Neural cell (in vitro differentiated cells): ENCODE measurements at regions not wholly inside any gene's neighbourhood (a gene's known extent, or its start where the extent isn't known, plus 50 kb on each side); places are given as distances from the start of the nearest gene placed in this dataset.

Experiments
- H2AFZ ChIP-seq: fragments of 200-600, 300-800 bp; sonication (generic), shearing (Covaris generic); 2 replicates; pipeline ENCODE4 v1.6.0; 2014; ENCODE audit warnings: low read depth, mild to moderate bottlenecking, antibody characterized with exemption, low read length, moderate library complexity
- H3F3A ChIP-seq: fragments of 200-600 bp; shearing (Covaris generic); 2 replicates; pipeline ENCODE4 v1.6.1; 2016; ENCODE audit warnings: mild to moderate bottlenecking, moderate library complexity, mixed read lengths, antibody characterized with exemption, low read length; ENCODE audit not compliant: insufficient read depth, poor library complexity, severe bottlenecking
- H3K27ac ChIP-seq: fragments of 200-600, 300-800 bp; sonication (generic), shearing (Covaris generic); 2 replicates; pipeline ENCODE4 v1.5.1; 2014; ENCODE audit warnings: mild to moderate bottlenecking, low read length, moderate library complexity
- H3K27me3 ChIP-seq: fragments of 300-800, 200-600 bp; sonication (generic), shearing (Covaris generic); 2 replicates; pipeline ENCODE4 v1.6.0; 2014; ENCODE audit warnings: mild to moderate bottlenecking, low read depth, low read length, moderate library complexity; ENCODE audit not compliant: insufficient read depth
- H3K36me3 ChIP-seq: fragments of 300-800, 200-600 bp; sonication (generic), shearing (Covaris generic); 2 replicates; pipeline ENCODE4 v1.5.1; 2014; ENCODE audit warnings: mild to moderate bottlenecking, antibody characterized with exemption, low read length, moderate library complexity; ENCODE audit not compliant: insufficient read depth
- H3K4me2 ChIP-seq: fragments of 300-800, 200-600 bp; sonication (generic), shearing (Covaris generic); 2 replicates; pipeline ENCODE4 v1.6.0; 2014; ENCODE audit warnings: mild to moderate bottlenecking, low read length
- H3K4me3 ChIP-seq: fragments of 300-800, 200-600 bp; sonication (generic), shearing (Covaris generic); 2 replicates; pipeline ENCODE4 v1.5.1; 2014; ENCODE audit warnings: mild to moderate bottlenecking, low read length, moderate library complexity
- H3K79me2 ChIP-seq: fragments of 200-600 bp; shearing (Covaris generic); replicated peaks from 2 replicates; pipeline ENCODE4 v1.6.0; 2014; ENCODE audit warnings: mild to moderate bottlenecking, low read length, moderate library complexity; ENCODE audit not compliant: insufficient read depth
- H3K9ac ChIP-seq: fragments of 300-800, 200-600 bp; sonication (generic), shearing (Covaris generic); 2 replicates; pipeline ENCODE4 v1.6.1; 2016; ENCODE audit warnings: mild to moderate bottlenecking, low read length, mixed read lengths
- H3K9me2 ChIP-seq: fragments of 200-600 bp; shearing (Covaris generic); 2 replicates; pipeline ENCODE4 v1.6.1; 2016; ENCODE audit warnings: mild to moderate bottlenecking, low read length, mixed read lengths; ENCODE audit not compliant: insufficient read depth
- H3K9me3 ChIP-seq: fragments of 200-600, 300-800 bp; sonication (generic), shearing (Covaris generic); 2 replicates; pipeline ENCODE4 v1.6.1; 2016; ENCODE audit warnings: mild to moderate bottlenecking, mixed run types, low read length, moderate library complexity, mixed read lengths
- H4K20me1 ChIP-seq: fragments of 200-600 bp; shearing (Covaris generic); 2 replicates; pipeline ENCODE4 v1.6.1; 2016; ENCODE audit warnings: mild to moderate bottlenecking, mixed run types; ENCODE audit not compliant: insufficient read depth
- CTCF ChIP-seq: fragments of 450-650 bp; IDR thresholded peaks from 2 replicates; pipeline ENCODE4 v1.5.1; 2014; ENCODE audit warnings: antibody characterized with exemption, mild to moderate bottlenecking, moderate library complexity; ENCODE audit not compliant: poor library complexity, severe bottlenecking
- EP300 ChIP-seq: fragments of 450-650 bp; conservative IDR thresholded peaks from 2 replicates; pipeline ENCODE4 v1.6.1; 2014; ENCODE audit warnings: antibody characterized with exemption, mild to moderate bottlenecking, moderate library complexity; ENCODE audit not compliant: poor library complexity, severe bottlenecking
- EZH2 ChIP-seq: fragments of 200-600, 300-800 bp; shearing (Covaris generic), sonication (generic); IDR thresholded peaks from 2 replicates; pipeline ENCODE4 v1.6.1; 2014; ENCODE audit warnings: antibody characterized with exemption, low read length, borderline replicate concordance, mild to moderate bottlenecking; ENCODE audit not compliant: insufficient read depth, poor library complexity, severe bottlenecking
- MXI1 ChIP-seq: fragments of 450-650 bp; conservative IDR thresholded peaks from 2 replicates; pipeline ENCODE4 v1.6.1; 2014; ENCODE audit warnings: antibody characterized with exemption, mild to moderate bottlenecking; ENCODE audit not compliant: poor library complexity, severe bottlenecking
- POLR2AphosphoS5 ChIP-seq: IDR thresholded peaks from 2 replicates; pipeline ENCODE4 v1.6.1; 2012
- RAD21 ChIP-seq: fragments of 450-650 bp; conservative IDR thresholded peaks from 2 replicates; pipeline ENCODE4 v1.6.1; 2014; ENCODE audit warnings: antibody characterized with exemption, mild to moderate bottlenecking, moderate library complexity
- REST ChIP-seq: IDR thresholded peaks from 2 replicates; pipeline ENCODE4 v1.6.1; 2012; ENCODE audit warnings: borderline replicate concordance
- SMC3 ChIP-seq: fragments of 450-650 bp; conservative IDR thresholded peaks from 2 replicates; pipeline ENCODE4 v1.6.1; 2014; ENCODE audit warnings: antibody characterized with exemption, mild to moderate bottlenecking, moderate library complexity; ENCODE audit not compliant: poor library complexity
- TAF1 ChIP-seq: IDR thresholded peaks from 2 replicates; pipeline ENCODE4 v1.6.1; 2012; ENCODE audit warnings: low read depth

DNA sequence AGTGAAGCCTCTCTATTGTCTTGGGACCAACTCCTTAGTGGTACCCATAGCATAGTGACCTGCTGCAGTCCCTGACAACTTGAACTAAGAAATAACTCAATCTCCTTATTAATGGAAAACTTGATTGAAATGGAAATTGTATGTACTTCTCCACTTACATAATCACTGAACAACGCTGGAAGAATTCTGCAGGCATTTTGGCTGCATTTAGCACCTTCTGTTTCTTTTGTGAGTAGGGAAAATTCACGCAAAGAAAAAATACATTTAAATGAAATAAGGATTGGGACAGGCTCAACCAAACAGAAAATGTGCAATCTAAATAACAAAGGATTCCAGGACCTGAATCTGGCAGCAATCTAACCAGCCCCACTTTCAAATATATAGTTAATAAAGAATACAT, 126.9 kb upstream of the GHITM start:
- Histone ChIP-seq H3K9me3 (no peaks in the 10 kb centered on the region), H3K9ac (no peak overlapping the region), H2AFZ (no peak overlapping the region), H3F3A (no peaks in the 10 kb centered on the region), H3K9me2 (no peaks in the 10 kb centered on the region), H3K27me3 (no peaks in the 10 kb centered on the region), H3K36me3 (no peaks in the 10 kb centered on the region), H3K4me2 (no peak overlapping the region), H3K79me2 (no peaks in the 10 kb centered on the region), H3K27ac (no peak overlapping the region), H4K20me1 (no peaks in the 10 kb centered on the region), H3K4me3 (no peak overlapping the region)
- TF ChIP-seq POLR2AphosphoS5 = no peak
- TF ChIP-seq EP300 = no peak
- TF ChIP-seq SMC3 = no peak
- TF ChIP-seq REST = no peak
- TF ChIP-seq MXI1 = no peak
- TF ChIP-seq CTCF = no peak
- no peak for TF ChIP-seq TAF1
- no peak for TF ChIP-seq RAD21
- TF ChIP-seq EZH2 = no peak

GRCh38 chr10:84012831-84013458, 126.4 kb upstream of the GHITM start:
- no peak overlapping the region for H3K9ac ChIP-seq
- no peak overlapping the region for H2AFZ ChIP-seq
- no peaks in the 10 kb centered on the region for H4K20me1 ChIP-seq
- H3K9me3 ChIP-seq = no peaks in the 10 kb centered on the region
- no peaks in the 10 kb centered on the region for H3K27me3 ChIP-seq
- no peak overlapping the region for H3K27ac ChIP-seq
- H3F3A ChIP-seq = no peaks in the 10 kb centered on the region
- no peaks in the 10 kb centered on the region for H3K36me3 ChIP-seq
- no peak overlapping the region for H3K4me3 ChIP-seq
- TF ChIP-seq TAF1 = no peak
- no peak for TF ChIP-seq EZH2
- TF ChIP-seq POLR2AphosphoS5 = no peak
- TF ChIP-seq RAD21 = no peak
- TF ChIP-seq SMC3 = no peak
- no peak for TF ChIP-seq EP300
- H3K9me2 ChIP-seq = no peaks in the 10 kb centered on the region
- H3K79me2 ChIP-seq = no peaks in the 10 kb centered on the region
- no peak overlapping the region for H3K4me2 ChIP-seq
